NCI-H748 (cell line): ENCODE measurements at regions not wholly inside any gene's neighbourhood (a gene's known extent, or its start where the extent isn't known, plus 50 kb on each side); places are given as distances from the start of the nearest gene placed in this dataset.

Experiments
- DNase-seq: peaks from one replicate; lab custom pipeline; 2025; ENCODE audit not compliant: unreplicated experiment; lab: John Stamatoyannopoulos, UW

GRCh38 chr7:47047384-47047783 lies 534.5 kb downstream of the TNS3 start:
- no peak for DNase-seq

- no peak for DNase-seq
Observed at GRCh38 chr7:47046949-47047348, 535.0 kb downstream of the TNS3 start.

DNA sequence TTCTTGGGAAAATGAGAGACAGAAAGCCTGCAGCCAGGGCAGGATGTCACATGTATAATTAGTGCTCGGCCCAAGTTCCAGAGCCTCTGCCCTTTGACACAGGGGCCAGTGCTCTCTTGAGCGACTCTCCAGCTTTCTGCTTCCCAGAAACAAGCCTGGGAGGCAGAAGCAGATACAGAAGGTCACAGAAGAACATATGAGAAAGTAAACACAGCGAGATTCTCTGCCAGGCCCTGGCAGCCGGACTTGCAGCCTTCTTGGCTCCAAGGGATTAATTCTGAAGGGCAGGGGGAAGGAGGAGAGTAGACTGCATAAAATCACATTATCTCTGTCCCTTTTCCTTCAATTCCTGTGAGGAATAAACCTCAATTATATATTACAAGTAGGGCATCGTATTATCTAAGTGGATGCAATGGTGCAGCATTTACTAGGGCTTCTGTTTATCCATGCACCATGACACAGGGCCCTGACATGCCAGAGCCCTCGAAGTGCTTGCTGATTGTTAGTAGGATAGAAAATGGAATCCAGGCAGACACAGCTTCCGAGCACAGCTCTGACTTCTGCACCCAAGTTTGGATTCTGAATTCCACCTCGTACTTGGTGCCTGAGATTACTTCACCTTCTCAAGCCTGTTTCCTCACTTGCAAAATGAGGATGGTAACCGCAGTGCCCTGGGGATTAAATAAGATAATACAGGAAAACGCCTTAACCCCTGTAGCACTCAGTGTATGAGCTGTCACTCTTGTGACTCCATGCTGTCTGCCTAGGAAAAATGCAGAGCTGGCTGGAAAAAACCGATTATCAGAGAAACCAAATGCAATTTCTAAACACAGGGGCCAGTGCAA lies 536.5 kb downstream of the TNS3 start:
- no peak for DNase-seq

GRCh38 chr7:47044625-47045024 lies 537.3 kb downstream of the TNS3 start:
- no peak for DNase-seq

DNA sequence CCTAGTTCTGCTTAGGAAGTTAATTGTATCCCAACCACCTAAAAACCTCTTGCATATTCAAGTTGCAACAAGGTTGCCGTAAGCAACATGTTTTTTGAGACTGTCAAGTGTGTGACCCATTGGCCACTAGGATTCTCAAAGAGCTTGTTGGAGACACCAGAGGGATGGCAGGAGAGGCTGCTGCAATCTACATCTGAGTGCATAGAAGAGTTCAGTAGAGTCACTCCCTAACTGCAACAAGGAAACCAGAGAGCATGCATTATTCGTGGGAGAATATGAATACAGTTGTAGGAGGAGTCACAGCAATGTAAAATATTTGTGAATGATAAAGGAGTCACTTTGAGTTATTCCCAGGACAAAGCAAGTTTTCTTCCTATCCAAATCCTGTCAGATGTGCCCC lies 538.6 kb downstream of the TNS3 start:
- DNase-seq, result no peak

DNA sequence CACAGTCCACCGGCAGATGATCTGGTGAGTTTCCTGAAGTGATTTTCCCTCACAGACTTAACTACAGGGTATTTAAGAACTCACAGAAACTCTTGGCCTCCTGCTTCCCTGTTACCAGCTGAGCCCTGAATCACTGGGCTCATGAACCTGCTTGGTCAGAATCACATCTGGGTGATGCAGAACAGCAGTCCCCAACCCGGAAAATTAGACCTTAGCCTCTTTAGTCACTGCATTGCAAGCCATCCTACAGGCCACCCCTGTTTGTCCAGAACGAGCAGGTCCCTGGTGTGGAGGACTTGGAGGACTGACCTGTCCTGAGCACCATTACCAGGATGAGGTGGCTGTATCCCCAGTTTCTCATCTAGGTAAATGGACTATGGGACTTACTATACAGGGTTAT lies 539.2 kb downstream of the TNS3 start:
- no peak for DNase-seq

DNA sequence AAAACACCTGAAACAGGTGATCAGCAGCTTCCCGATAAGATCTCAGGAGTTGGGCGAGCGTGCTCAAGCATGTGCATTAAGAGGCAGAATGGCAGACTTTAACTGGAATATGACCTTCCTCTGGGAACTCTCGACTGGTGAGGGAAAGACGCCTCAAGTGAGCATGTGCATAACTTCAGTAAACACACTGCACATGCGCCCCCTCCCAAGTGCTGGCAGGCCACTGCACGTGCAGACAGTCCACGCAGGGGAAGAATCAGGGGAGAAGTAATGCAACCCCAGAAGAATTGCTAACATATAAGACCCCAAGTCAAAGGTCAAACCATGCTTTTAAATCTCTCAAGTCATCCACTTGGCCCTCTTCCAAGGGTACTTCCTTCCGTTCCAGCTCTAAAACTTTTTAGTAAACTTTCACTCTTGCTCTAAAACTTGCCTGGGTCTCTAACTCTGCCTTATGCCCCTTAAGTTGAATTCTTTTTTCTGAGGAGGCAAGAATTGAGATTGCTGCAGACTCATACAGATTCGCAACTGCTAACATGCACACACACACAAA lies 541.0 kb downstream of the TNS3 start:
- no peak for DNase-seq

- no peak for DNase-seq
Observed at GRCh38 chr7:47039904-47040303, 542.0 kb downstream of the TNS3 start.

DNA sequence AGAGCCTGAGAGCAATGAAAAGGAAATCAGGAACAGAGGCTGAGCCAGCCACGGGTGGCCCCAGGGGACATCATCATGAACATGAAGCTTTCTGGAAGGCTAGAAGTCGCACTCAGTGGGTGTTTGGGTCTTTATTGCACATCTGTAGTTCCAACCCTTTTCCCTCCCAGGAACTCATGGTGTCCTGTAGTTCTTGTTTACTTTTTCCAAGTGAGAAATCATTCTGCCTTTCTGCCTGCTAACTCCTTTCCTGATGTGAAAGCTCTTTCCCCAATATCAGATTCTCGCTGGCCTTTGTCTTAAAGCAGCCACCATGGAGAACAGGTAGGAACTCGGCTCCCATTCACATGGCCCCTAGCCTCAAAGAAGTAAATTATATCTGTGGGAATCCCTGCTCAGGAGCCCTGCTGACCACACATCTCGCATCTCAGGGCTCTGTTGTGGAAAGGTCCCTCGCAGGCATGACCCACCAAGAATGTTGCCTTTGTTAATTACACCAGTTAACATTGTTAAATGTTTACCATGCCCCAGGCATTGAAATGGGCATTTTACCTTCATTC lies 542.7 kb downstream of the TNS3 start:
- DNase-seq, result no peak

- no peak for DNase-seq
Observed at GRCh38 chr7:47038621-47039020, 543.3 kb downstream of the TNS3 start.

DNA sequence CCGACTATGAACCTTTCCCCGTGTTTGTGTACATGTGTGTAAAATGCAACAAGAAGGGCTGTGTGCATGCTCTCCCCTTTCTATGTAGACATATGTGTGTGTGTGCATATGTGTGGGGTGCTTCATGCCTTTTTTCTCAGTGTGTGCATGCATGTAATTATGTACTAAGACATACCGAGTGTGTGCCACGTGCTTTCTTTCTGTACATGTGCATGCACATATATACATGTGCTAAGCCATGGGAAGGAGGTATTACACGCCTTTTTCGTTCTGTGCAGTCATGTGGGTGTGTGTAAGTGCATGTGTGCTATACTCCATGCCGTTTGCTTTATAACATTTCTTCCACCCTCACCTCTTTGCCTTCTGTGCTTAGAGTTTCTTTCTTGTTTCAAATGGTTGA lies 544.3 kb downstream of the TNS3 start:
- no peak for DNase-seq

- DNase-seq, result no peak
Observed at GRCh38 chr7:47036909-47037308, 545.0 kb downstream of the TNS3 start.

DNA sequence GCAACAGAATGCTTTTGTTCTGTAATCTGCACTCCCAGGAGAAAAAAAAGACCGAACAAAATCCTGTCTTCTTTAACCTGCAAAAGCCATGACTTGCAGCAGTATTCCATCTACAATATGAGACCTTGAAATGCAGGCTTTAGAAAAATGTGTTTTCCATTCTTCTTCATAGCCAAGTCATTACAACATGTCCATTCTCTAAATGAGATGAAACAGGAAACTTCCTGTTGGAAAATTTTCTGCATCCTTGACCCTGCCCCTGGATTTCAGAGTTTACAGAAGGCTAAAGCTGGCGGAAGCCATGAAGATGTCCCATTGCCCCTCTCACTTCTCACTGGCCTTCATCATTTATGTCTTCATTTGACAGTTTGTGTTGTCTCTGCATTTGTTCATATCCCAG lies 546.4 kb downstream of the TNS3 start:
- DNase-seq, result no peak

GRCh38 chr7:47034180-47034579 lies 547.7 kb downstream of the TNS3 start:
- no peak for DNase-seq

DNA sequence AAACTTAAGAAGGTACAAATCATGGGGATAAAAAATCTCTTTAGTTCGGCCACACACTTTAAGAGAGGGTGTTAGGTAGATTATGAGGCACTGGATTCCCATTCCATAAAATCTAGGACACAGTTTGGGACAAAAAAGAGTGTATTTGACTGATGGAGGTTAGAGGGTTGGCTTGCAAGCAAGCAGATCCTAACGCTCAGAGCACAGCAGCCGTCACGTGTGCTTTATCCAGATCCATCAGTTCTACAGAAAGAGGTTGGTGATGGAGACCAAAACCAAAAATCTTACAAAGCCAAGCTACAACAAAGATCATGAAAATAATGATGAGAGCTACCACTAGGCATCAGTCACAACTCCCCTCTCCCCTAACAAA lies 549.4 kb downstream of the TNS3 start:
- DNase-seq, result no peak

DNA sequence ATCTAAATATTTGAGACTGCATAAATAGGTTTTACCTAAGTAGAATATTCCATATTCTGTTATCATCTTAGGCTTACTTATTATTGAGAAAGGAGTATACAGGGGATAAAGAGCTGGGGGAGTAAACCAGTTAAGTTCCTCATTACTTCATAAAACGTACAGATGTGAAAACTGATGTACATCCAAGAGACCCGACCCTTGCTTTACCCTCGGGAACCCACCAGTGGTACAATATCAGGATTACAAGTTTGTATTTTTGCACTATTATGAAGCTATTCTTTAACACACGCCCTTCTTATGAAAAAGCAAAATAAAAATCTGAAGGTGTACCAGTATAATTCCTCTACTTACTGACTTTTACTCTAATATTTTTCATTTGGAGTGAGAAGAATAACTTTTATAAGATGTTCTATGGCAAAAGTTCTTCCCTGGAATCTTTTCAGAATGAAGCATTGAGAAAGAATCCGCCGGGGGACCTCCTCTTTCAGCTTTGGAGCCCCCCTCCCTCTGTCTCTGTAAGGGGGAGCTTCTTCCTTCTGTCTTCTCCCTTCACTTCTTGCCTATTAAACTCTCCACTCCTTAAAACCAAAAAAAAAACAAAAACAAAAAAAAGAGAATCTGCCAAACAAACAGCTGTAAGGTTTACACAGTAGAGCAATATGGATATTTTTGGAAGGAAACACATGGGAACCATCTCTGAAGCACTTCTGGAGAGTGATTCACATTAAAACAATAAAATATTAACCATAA lies 550.0 kb downstream of the TNS3 start:
- no peak for DNase-seq

DNA sequence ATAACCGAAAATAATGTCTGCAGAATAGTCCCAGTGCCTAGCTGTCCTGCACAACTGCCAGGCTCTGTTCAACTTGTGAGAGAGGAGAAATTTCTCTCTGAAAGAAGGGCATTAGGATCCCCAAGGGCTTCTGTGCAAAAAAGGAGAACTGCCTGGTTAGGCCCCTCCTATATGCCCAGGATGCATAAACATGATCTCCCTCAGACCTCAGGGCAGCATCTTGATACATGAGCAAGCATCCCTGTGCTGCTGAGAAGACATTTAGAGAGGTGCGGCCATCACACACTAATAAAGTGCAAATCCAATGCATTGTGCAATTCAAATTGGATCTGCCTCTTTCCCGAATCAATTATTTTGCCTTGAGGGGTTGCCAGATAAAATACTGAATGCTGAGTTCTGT lies 553.6 kb downstream of the TNS3 start:
- no peak for DNase-seq

DNA sequence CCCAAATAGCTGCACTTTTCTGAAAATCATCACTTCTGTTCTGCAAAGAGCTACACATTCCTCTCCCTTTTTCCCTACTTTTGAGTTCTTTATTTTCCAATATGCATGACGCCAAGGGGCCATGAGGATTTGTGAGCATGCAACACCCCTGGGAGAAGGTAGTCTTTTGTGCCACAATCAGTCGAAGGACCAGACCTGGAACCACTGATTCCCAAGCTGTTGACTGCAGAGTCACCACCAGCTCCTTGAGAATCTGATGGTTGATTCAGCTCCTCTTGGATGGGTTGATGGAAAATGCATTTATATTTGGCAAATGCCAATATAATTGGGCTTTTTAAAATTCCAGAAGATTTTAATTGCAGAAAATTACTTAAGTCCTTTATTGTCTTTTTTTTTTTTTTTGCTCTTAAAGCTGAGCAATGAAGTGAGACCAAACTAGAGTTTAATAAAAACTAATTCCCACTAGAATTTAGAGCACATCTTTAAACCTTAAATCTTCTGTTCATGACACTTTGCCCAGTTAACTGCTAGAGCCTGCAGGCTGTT lies 554.1 kb downstream of the TNS3 start:
- no peak for DNase-seq

DNA sequence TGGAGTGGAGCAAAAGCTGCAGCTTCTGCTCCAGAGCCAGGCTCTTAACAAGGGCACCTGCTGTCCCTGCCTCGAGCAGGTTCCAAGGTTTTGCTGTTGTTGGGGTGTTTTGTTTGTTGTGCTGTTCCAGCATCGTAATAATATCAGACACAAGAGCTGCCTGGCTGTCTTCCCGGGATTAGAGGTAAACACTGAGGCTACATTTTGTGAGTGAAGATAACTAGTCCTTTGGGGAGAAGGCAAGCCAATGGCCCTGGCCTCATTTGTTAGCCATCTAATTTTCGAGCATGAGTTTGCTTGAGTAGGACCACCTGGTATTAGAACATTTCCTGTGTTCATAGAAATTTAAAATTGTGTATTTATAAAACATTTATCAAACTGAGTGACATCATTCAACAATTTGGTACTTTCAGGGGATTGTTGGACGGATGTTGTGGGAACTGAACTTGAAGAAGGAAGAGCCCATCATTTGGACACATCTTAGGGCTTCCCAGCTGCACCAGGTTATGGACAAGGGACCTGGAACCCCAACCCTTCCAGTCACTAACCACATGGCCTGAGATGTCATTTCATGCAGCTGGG lies 555.0 kb downstream of the TNS3 start:
- DNase-seq, result peak; percentile 49

DNA sequence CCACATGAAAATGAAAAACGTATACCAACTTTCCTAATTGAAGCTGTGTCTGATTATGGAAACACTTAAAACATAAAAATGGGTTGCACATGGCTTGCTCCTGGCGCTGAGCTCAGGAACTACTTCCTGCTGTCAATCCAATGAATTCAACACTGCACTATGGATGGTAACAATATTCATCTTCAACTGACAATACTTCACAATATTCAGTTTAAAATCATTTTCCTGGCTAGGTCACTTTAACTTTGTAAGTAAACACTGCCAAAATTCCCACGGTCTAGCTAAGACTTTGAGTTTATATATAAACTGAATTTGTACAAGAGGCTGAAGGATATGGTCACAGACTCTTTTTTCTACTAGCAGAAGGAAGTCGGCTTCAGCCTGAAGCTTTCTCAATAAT lies 556.9 kb downstream of the TNS3 start:
- DNase-seq, result no peak

DNA sequence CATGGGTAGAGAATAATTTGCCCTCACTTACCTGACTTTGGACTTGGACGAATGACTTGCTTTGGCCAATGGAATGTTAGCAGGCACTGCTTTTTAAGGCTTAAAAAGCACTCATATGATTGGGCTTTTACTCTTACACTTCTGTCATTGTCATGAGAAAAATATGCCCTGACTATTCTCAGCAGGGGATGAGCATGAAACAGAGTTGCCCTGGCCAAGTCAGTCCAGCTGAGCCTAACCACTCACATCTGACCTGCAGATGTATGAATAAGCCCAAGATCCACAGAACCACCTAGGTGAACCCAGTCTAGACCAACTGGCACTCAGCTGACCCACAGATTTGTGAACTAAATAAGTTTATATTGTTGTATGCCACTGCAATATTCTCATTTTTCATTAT lies 573.5 kb downstream of the TNS3 start:
- no peak for DNase-seq
